ENCODE measurements at regions not wholly inside any gene's neighbourhood (a gene's known extent, or its start where the extent isn't known, plus 50 kb on each side); places are given as distances from the start of the nearest gene placed in this dataset.

GRCh38 chr4:125140966-125141495 lies 173.7 kb upstream of the FAT4 start (continued):
- TF ChIP-seq TAF7 (optimal IDR thresholded peaks at IDR 0.05; ENCODE audit: borderline replicate concordance, low read depth, low read length) (no peak), BRCA1 (IDR thresholded peaks at IDR 0.05; ENCODE audit: low read depth, low read length) (no peak)

Measured in H1 (cell line).